ENCODE measurements at regions not wholly inside any gene's neighbourhood (a gene's known extent, or its start where the extent isn't known, plus 50 kb on each side); places are given as distances from the start of the nearest gene placed in this dataset.

DNA sequence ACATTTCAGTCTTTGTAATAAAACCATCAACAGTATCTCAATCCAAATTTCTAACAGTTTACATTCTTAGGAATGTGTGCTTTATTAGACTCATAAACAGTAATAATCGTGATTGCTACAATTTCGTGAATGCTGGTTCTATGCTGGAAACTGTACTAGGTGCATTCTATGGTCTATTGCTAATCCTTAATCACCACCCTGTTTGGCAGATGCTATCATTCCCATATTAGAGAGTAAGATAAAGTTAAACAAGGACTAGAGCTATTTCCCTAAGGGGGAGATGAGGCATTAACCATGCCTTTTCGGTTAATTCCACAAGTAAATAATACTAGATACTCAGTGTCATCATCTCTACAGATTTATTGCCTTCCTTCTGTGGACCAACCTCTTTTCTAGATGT lies 244.0 kb downstream of the PAX3 start:
- no peaks in the 10 kb centered on the region for H3K36me3 ChIP-seq (ENCODE audit: insufficient read depth, low read length)
- no peak overlapping the region for H3K4me3 ChIP-seq (ENCODE audit: low read depth, low read length, poor library complexity, severe bottlenecking)
- H3K9me3 ChIP-seq (ENCODE audit: low read length) = no peaks in the 10 kb centered on the region
- no peaks in the 10 kb centered on the region for H3K79me2 ChIP-seq (ENCODE audit: insufficient read depth, low read length)
- no peak overlapping the region for H3K4me2 ChIP-seq (ENCODE audit: low read length)
- no peaks in the 10 kb centered on the region for H4K20me1 ChIP-seq (ENCODE audit: insufficient read depth, low read length)
- H3K4me1 ChIP-seq (ENCODE audit: insufficient read depth, low read length, severe bottlenecking) = no peaks in the 10 kb centered on the region
- no peak overlapping the region for H2AFZ ChIP-seq (ENCODE audit: low read length)
- H3K27ac ChIP-seq (ENCODE audit: low read depth, low read length, poor library complexity, severe bottlenecking) = no peak overlapping the region
- no peak overlapping the region for H3K9ac ChIP-seq (ENCODE audit: low read length)
- TF ChIP-seq CTCF (IDR thresholded peaks at IDR 0.05; ENCODE audit: low read length) (no peak), EZH2 (IDR thresholded peaks at IDR 0.05; ENCODE audit: borderline replicate concordance, low read length) (no peak)
- H3K9me2 ChIP-seq (ENCODE audit: low read depth, low read length) = no peaks in the 10 kb centered on the region
- no peaks in the 10 kb centered on the region for H3K27me3 ChIP-seq (ENCODE audit: insufficient read depth, low read length)
- no peaks in the 10 kb centered on the region for H3F3A ChIP-seq (ENCODE audit: insufficient read depth, low read length)

- H2AFZ ChIP-seq (ENCODE audit: low read length) = no peak overlapping the region
- no peak overlapping the region for H3K27ac ChIP-seq (ENCODE audit: low read depth, low read length, poor library complexity, severe bottlenecking)
- no peaks in the 10 kb centered on the region for H3F3A ChIP-seq (ENCODE audit: insufficient read depth, low read length)
- no peak overlapping the region for H3K4me2 ChIP-seq (ENCODE audit: low read length)
- H3K36me3 ChIP-seq (ENCODE audit: insufficient read depth, low read length) = no peaks in the 10 kb centered on the region
- H3K4me3 ChIP-seq (ENCODE audit: low read depth, low read length, poor library complexity, severe bottlenecking) = no peak overlapping the region
- no peaks in the 10 kb centered on the region for H3K4me1 ChIP-seq (ENCODE audit: insufficient read depth, low read length, severe bottlenecking)
- no peaks in the 10 kb centered on the region for H3K9me3 ChIP-seq (ENCODE audit: low read length)
- no peaks in the 10 kb centered on the region for H4K20me1 ChIP-seq (ENCODE audit: insufficient read depth, low read length)
- TF ChIP-seq CTCF (IDR thresholded peaks at IDR 0.05; ENCODE audit: low read length) = no peak
- TF ChIP-seq EZH2 (IDR thresholded peaks at IDR 0.05; ENCODE audit: borderline replicate concordance, low read length) = no peak
- no peaks in the 10 kb centered on the region for H3K9me2 ChIP-seq (ENCODE audit: low read depth, low read length)
- no peak overlapping the region for H3K9ac ChIP-seq (ENCODE audit: low read length)
- no peaks in the 10 kb centered on the region for H3K27me3 ChIP-seq (ENCODE audit: insufficient read depth, low read length)
- H3K79me2 ChIP-seq (ENCODE audit: insufficient read depth, low read length) = no peaks in the 10 kb centered on the region
Observed at GRCh38 chr2:222052934-222053367, 245.8 kb downstream of the PAX3 start.

- no peaks in the 10 kb centered on the region for H3F3A ChIP-seq (ENCODE audit: insufficient read depth, low read length)
- no peak overlapping the region for H3K9ac ChIP-seq (ENCODE audit: low read length)
- no peak overlapping the region for H2AFZ ChIP-seq (ENCODE audit: low read length)
- H4K20me1 ChIP-seq (ENCODE audit: insufficient read depth, low read length) = no peaks in the 10 kb centered on the region
- no peaks in the 10 kb centered on the region for H3K4me1 ChIP-seq (ENCODE audit: insufficient read depth, low read length, severe bottlenecking)
- H3K9me3 ChIP-seq (ENCODE audit: low read length) = no peaks in the 10 kb centered on the region
- no peaks in the 10 kb centered on the region for H3K79me2 ChIP-seq (ENCODE audit: insufficient read depth, low read length)
- no peak overlapping the region for H3K27ac ChIP-seq (ENCODE audit: low read depth, low read length, poor library complexity, severe bottlenecking)
- TF ChIP-seq CTCF (IDR thresholded peaks at IDR 0.05; ENCODE audit: low read length) (no peak), EZH2 (IDR thresholded peaks at IDR 0.05; ENCODE audit: borderline replicate concordance, low read length) (no peak)
- H3K27me3 ChIP-seq (ENCODE audit: insufficient read depth, low read length) = no peaks in the 10 kb centered on the region
- H3K4me2 ChIP-seq (ENCODE audit: low read length) = no peak overlapping the region
- no peak overlapping the region for H3K4me3 ChIP-seq (ENCODE audit: low read depth, low read length, poor library complexity, severe bottlenecking)
- no peaks in the 10 kb centered on the region for H3K36me3 ChIP-seq (ENCODE audit: insufficient read depth, low read length)
- H3K9me2 ChIP-seq (ENCODE audit: low read depth, low read length) = no peaks in the 10 kb centered on the region
Observed at GRCh38 chr2:222050981-222051380, 247.8 kb downstream of the PAX3 start.
